GM20000 (cell line): ENCODE measurements at regions not wholly inside any gene's neighbourhood (a gene's known extent, or its start where the extent isn't known, plus 50 kb on each side); places are given as distances from the start of the nearest gene placed in this dataset.
A peak's percentile ranks its signal among the peaks of the same experiment; 100 is the strongest.

Experiments used
- DNase-seq: peaks from one replicate; pipeline ENCODE4 v3.0.0; 2012; ENCODE audit warnings: low spot score
- CTCF ChIP-seq: IDR thresholded peaks from 2 replicates; pipeline ENCODE4 v1.5.1; 2012; ENCODE audit warnings: mild to moderate bottlenecking, control low read depth; ENCODE audit errors: extremely low read depth, missing control alignments

DNA sequence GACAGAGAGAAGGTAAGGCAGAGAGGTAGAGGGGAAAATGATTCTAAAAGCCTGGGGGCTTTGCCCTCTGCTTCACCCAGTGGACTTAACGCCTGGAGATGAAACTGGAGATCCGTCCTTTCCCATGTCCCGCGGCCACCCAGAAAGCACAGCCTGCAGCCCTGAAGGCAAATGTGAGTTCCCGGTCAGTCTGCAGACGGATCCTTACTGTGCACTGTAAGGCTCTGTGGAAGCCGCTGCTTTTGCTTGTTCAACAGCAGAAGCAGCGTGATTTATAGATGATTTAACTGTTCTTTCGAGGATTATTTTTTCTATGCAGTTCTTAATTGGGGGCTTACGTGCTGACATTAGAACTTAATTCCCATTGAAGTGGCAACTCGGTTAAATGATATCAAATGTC lies 290.4 kb downstream of the FOXL1 start:
- TF ChIP-seq CTCF = no peak
- DNase-seq = no peak

DNA sequence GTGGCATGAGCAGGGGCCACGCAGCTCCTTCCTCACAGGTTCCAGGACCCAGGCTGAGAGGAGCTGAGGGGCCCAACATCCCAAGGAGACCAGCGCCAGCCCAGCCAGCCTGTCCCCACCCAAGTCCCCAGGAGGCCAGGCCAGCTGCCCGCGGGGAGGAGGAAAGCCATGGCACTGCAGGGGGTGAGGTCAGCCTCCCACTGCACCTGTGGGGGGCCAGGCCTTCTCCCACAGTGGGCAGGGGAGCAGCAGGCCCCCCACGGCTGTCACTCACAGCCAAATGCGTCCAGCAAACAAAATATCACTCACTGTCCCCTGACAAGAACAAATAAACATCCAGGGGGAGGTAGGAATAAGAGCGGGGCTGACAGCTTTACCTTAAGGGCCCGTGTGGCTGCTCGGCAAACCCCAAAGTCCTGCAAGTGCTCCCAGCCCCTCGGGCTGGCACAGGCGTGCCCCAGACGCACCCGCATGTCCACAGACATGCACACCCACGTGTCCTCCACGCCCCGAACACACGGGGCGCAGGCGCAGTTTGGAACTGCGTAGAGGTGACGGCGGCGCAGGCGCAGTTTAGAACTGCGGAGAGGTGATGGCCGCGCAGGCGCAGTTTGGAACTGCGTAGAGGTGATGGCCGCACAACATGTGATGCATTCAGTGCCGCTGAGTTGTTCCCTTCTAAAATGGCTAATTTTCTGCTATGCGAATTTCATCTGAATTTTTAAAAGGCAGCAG lies 291.1 kb downstream of the FOXL1 start:
- TF ChIP-seq CTCF = no peak
- DNase-seq = no peak

GRCh38 chr16:86870380-86870779 lies 292.0 kb downstream of the FOXL1 start:
- no peak for DNase-seq

GRCh38 chr16:86872131-86872530 lies 293.8 kb downstream of the FOXL1 start:
- no peak for DNase-seq
- no peak for TF ChIP-seq CTCF

More at GRCh38 chr16:86870380-86870779, 292.0 kb downstream of the FOXL1 start:
- TF ChIP-seq CTCF = no peak

DNA sequence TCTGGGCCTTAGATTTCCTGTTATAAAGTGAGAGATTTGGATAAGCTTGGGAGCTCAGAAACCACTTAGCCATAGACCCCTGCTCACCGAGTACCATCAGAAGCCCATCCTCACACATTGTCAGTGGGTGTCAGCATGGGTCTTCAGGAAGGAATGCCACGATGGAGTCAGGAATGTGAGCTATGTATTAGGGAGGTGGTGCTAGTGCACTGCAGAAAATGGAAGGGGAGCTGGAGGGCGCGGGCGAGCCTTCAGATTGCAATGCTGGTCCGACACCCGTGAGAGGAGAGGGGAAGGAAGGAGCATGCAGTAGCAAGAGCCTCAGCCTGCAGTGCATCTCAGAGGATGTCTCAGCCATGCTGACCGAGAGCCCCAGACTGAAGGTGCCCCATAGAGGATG lies 294.5 kb downstream of the FOXL1 start:
- TF ChIP-seq CTCF = no peak
- no peak for DNase-seq

DNA sequence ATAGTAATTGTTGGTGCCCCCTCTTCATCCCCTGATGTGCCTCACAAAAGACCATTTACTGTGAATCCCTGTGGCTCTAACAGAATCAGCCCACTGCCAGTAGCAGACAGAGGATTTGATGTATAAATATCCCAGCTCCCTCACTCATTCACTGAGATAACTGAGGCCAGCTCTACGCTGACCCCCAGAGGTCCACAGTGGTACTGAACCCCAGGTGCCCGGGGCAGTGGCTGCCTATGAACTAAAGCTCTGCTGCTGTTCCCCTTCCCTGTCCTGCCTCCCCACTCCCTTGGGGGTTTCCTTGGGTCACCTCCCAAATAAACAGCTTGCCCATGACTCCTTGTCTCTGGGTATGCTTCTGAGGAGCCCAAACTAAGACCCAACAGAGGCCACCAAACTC lies 295.8 kb downstream of the FOXL1 start:
- DNase-seq = peak; percentile 65
- TF ChIP-seq CTCF = peak; percentile 38

- no peak for TF ChIP-seq CTCF
- no peak for DNase-seq
These were observed 298.1 kb downstream of the FOXL1 start for GRCh38 chr16:86876499-86876898.
